Renal cortical epithelial cell (primary cell): ENCODE measurements at regions not wholly inside any gene's neighbourhood (a gene's known extent, or its start where the extent isn't known, plus 50 kb on each side); places are given as distances from the start of the nearest gene placed in this dataset.
"Not testable (repeated sequence)": the region's sequence is repeated elsewhere in the genome, so short reads cannot be mapped to it uniquely, and the experiment has no call there.

Experiments used
- DNase-seq: peaks from one replicate; pipeline ENCODE4 v3.0.0-alpha.2; 2011; ENCODE audit warnings: low read depth

GRCh38 chr4:125797621-125798020 is 482.9 kb downstream of the FAT4 start:
- DNase-seq, result not testable (repeated sequence)

GRCh38 chr4:125801373-125801772 is 486.6 kb downstream of the FAT4 start:
- no peak for DNase-seq

GRCh38 chr4:125801924-125802323 is 487.2 kb downstream of the FAT4 start:
- no peak for DNase-seq

GRCh38 chr4:125808022-125808421 is 493.3 kb downstream of the FAT4 start:
- no peak for DNase-seq

GRCh38 chr4:125808570-125808969 is 493.8 kb downstream of the FAT4 start:
- DNase-seq, result no peak

GRCh38 chr4:125811892-125812291 is 497.1 kb downstream of the FAT4 start:
- no peak for DNase-seq

GRCh38 chr4:125826801-125827695 is 512.3 kb downstream of the FAT4 start:
- no peak for DNase-seq

- DNase-seq, result no peak
Measured at GRCh38 chr4:125827696-125828052, 512.9 kb downstream of the FAT4 start.

- DNase-seq, result no peak
Measured at GRCh38 chr4:125828346-125828745, 513.6 kb downstream of the FAT4 start.

- DNase-seq, result no peak
Measured at GRCh38 chr4:125832161-125832560, 517.4 kb downstream of the FAT4 start.

- no peak for DNase-seq
Measured at GRCh38 chr4:125836597-125837195, 521.9 kb downstream of the FAT4 start.

GRCh38 chr4:125837493-125838201 is 522.9 kb downstream of the FAT4 start:
- no peak for DNase-seq

- no peak for DNase-seq
Measured at GRCh38 chr4:125838202-125838601, 523.4 kb downstream of the FAT4 start.

- DNase-seq, result no peak
Measured at GRCh38 chr4:125838924-125839323, 524.2 kb downstream of the FAT4 start.

GRCh38 chr4:125843947-125844346 is 529.2 kb downstream of the FAT4 start:
- no peak for DNase-seq

GRCh38 chr4:125847518-125847917 is 532.8 kb downstream of the FAT4 start:
- peak; percentile 0 for DNase-seq

GRCh38 chr4:125849869-125850268 is 535.1 kb downstream of the FAT4 start:
- DNase-seq, result peak; percentile 23

GRCh38 chr4:125891597-125892258 is 577.0 kb downstream of the FAT4 start:
- DNase-seq, result no peak

- DNase-seq, result no peak
Measured at GRCh38 chr4:125904802-125905201, 590.0 kb downstream of the FAT4 start.

GRCh38 chr4:125911058-125911457 is 596.3 kb downstream of the FAT4 start:
- no peak for DNase-seq

GRCh38 chr4:125911481-125911880 is 596.7 kb downstream of the FAT4 start:
- no peak for DNase-seq

- DNase-seq, result no peak
Measured at GRCh38 chr4:125917559-125917958, 602.8 kb downstream of the FAT4 start.
